H1 (cell line): ENCODE measurements at regions not wholly inside any gene's neighbourhood (a gene's known extent, or its start where the extent isn't known, plus 50 kb on each side); places are given as distances from the start of the nearest gene placed in this dataset.

Experiments
- CTCF ChIA-PET: fragments of 300-600 bp; sonication (Branson Sonifier 250); formaldehyde crosslinking; loops from one replicate; lab custom pipeline; 2021; ENCODE audit not compliant: partially characterized antibody; lab: Charles Lee
- POLR2A ChIA-PET: fragments of 300-600 bp; sonication (Branson Sonifier 250); formaldehyde crosslinking; loops from one replicate; lab custom pipeline; 2021; ENCODE audit warnings: inconsistent platforms; ENCODE audit not compliant: partially characterized antibody; lab: Charles Lee
- DNase-seq, 2 experiments: peaks; one replicate each; pipeline versions ENCODE4 v3.0.0 to v3.0.0-alpha.2; 2010 to 2022; ENCODE audit warnings: low spot score in 2 of 2, low read depth in 1 of 2, mixed read lengths in 1 of 2
- FAIRE-seq: peaks from 2 replicates; lab custom pipeline; 2011; peaks lifted over from hg19 to GRCh38; lab: Jason Lieb, UNC
- H2AFZ ChIP-seq: 2 replicates; pipeline ENCODE4 v1.8.1; 2012; ENCODE audit warnings: low read length, inconsistent platforms
- H2AK5ac ChIP-seq: 2 replicates; pipeline ENCODE4 v1.6.1; 2013; ENCODE audit warnings: low read depth, low read length
- H2BK120ac ChIP-seq: replicated peaks from 2 replicates; pipeline ENCODE3; 2013; ENCODE audit warnings: low read depth, low read length, inconsistent platforms
- H2BK12ac ChIP-seq: 2 replicates; pipeline ENCODE4 v1.6.1; 2013; ENCODE audit warnings: low read depth, low read length
- H2BK15ac ChIP-seq: 2 replicates; pipeline ENCODE4 v1.6.1; 2013; ENCODE audit warnings: low read length
- H2BK20ac ChIP-seq: 2 replicates; pipeline ENCODE4 v1.6.1; 2013; ENCODE audit warnings: low read length
- H2BK5ac ChIP-seq: 2 replicates; pipeline ENCODE4 v1.6.1; 2013; ENCODE audit warnings: low read depth, low read length
- H3K14ac ChIP-seq: 2 replicates; pipeline ENCODE4 v1.6.1; 2013; ENCODE audit warnings: inconsistent platforms; ENCODE audit not compliant: insufficient read length
- H3K18ac ChIP-seq: 2 replicates; pipeline ENCODE4 v1.6.1; 2013; ENCODE audit warnings: low read length; ENCODE audit errors: extremely low read depth
- H3K23ac ChIP-seq: 2 replicates; pipeline ENCODE4 v1.6.1; 2013; ENCODE audit warnings: inconsistent platforms; ENCODE audit not compliant: insufficient read length
- H3K23me2 ChIP-seq: 2 replicates; pipeline ENCODE4 v1.6.1; 2013; ENCODE audit warnings: low read depth, low read length
- H3K27ac ChIP-seq: 2 replicates; pipeline ENCODE4 v1.6.1; 2011; ENCODE audit warnings: low read depth, low read length, inconsistent platforms
- H3K27me3 ChIP-seq, 4 experiments: replicated peaks in 1 of 4; 1 replicate in 1 of 4; 2 replicates in 3 of 4; pipeline versions ENCODE4 v1.6.1 to v1.8.1; 2011 to 2013; ENCODE audit warnings: low read length in 3 of 4, mild to moderate bottlenecking in 3 of 4, inconsistent platforms in 2 of 4, mixed read lengths in 2 of 4, moderate library complexity in 1 of 4; ENCODE audit not compliant: control insufficient read depth in 3 of 4, insufficient read depth in 3 of 4; ENCODE audit errors: extremely low read depth in 1 of 4
- H3K36me3 ChIP-seq, 4 experiments: 2 replicates each; pipeline versions ENCODE4 v1.6.1 to v1.8.1; 2011 to 2013; ENCODE audit warnings: mild to moderate bottlenecking in 4 of 4, low read length in 3 of 4, moderate library complexity in 2 of 4, control low read depth in 1 of 4, inconsistent platforms in 1 of 4; ENCODE audit not compliant: insufficient read depth in 4 of 4, control insufficient read depth in 2 of 4
- H3K4ac ChIP-seq: replicated peaks from 2 replicates; pipeline ENCODE3; 2013; ENCODE audit warnings: low read length, low read depth, mixed read lengths, inconsistent platforms; ENCODE audit not compliant: insufficient read length
- H3K4me1 ChIP-seq, 4 experiments: replicated peaks in 1 of 4; 1 replicate in 1 of 4; 2 replicates in 3 of 4; pipeline versions ENCODE4 v1.6.1 to v1.8.1; 2011 to 2013; ENCODE audit warnings: low read length in 3 of 4, inconsistent platforms in 2 of 4, mixed read lengths in 1 of 4; ENCODE audit not compliant: insufficient read depth in 4 of 4, control insufficient read depth in 3 of 4
- H3K4me2 ChIP-seq, 2 experiments: 2 replicates each; pipeline versions ENCODE4 v1.6.1 to v1.8.1; 2011 to 2013; ENCODE audit warnings: low read depth in 2 of 2, low read length in 2 of 2, control low read depth in 1 of 2, inconsistent platforms in 1 of 2, mild to moderate bottlenecking in 1 of 2; ENCODE audit not compliant: insufficient read depth in 1 of 2
- H3K4me3 ChIP-seq, 4 experiments: fragments of 200-600, 300-600 bp in 1 of 4; sonication (generic), shearing (Covaris generic), sonication (Bioruptor Twin) in 1 of 4; 2 replicates each; pipeline versions ENCODE4 v1.5.1 to v1.8.1; 2011 to 2016; ENCODE audit warnings: low read length in 4 of 4, low read depth in 3 of 4, control low read depth in 2 of 4, inconsistent platforms in 2 of 4, mild to moderate bottlenecking in 2 of 4, mixed read lengths in 1 of 4, moderate library complexity in 1 of 4; ENCODE audit not compliant: insufficient read depth in 2 of 4; ENCODE audit errors: extremely low read depth in 1 of 4
- H3K56ac ChIP-seq: replicated peaks from 2 replicates; pipeline ENCODE3; 2013; ENCODE audit warnings: low read depth, mild to moderate bottlenecking, mixed read lengths, low read length, inconsistent platforms; ENCODE audit not compliant: insufficient read length
- H3K79me1 ChIP-seq: 2 replicates; pipeline ENCODE4 v1.6.1; 2013; ENCODE audit warnings: low read depth, low read length, control low read depth
- H3K79me2 ChIP-seq, 2 experiments: 2 replicates each; pipeline versions ENCODE4 v1.6.1 to v1.8.1; 2012 to 2013; ENCODE audit warnings: low read length in 2 of 2, mild to moderate bottlenecking in 2 of 2, inconsistent platforms in 1 of 2; ENCODE audit not compliant: insufficient read depth in 2 of 2, control insufficient read depth in 1 of 2
- H3K9ac ChIP-seq, 4 experiments: replicated peaks in 1 of 4; 1 replicate in 1 of 4; 2 replicates in 3 of 4; pipeline versions ENCODE4 v1.6.1 to v1.8.1; 2011 to 2013; ENCODE audit warnings: low read depth in 3 of 4, low read length in 3 of 4, control low read depth in 2 of 4, mild to moderate bottlenecking in 2 of 4, moderate library complexity in 2 of 4, inconsistent platforms in 1 of 4; ENCODE audit errors: extremely low read depth in 1 of 4
- H3K9me3 ChIP-seq, 2 experiments: 2 replicates each; pipeline versions ENCODE4 v1.6.1 to v1.8.1; 2012 to 2013; ENCODE audit warnings: mild to moderate bottlenecking in 2 of 2, moderate library complexity in 2 of 2, control low read depth in 1 of 2, inconsistent platforms in 1 of 2, low read depth in 1 of 2, low read length in 1 of 2, mixed read lengths in 1 of 2; ENCODE audit not compliant: insufficient read depth in 2 of 2
- H4K20me1 ChIP-seq, 2 experiments: replicated peaks in 1 of 2; 2 replicates each; pipeline versions ENCODE3 to v1.8.1; 2011 to 2013; ENCODE audit warnings: inconsistent platforms in 2 of 2, low read length in 2 of 2, mild to moderate bottlenecking in 1 of 2; ENCODE audit not compliant: insufficient read depth in 2 of 2, control insufficient read depth in 1 of 2
- H4K5ac ChIP-seq: 2 replicates; pipeline ENCODE4 v1.6.1; 2013; ENCODE audit warnings: low read length, low read depth, mixed read lengths, inconsistent platforms; ENCODE audit not compliant: insufficient read length
- H4K8ac ChIP-seq: 2 replicates; pipeline ENCODE4 v1.8.0; 2013; ENCODE audit warnings: mild to moderate bottlenecking, moderate library complexity, low read length, inconsistent platforms; ENCODE audit not compliant: insufficient read depth; ENCODE audit errors: extremely low read depth
- H4K91ac ChIP-seq: replicated peaks from 2 replicates; pipeline ENCODE3; 2013; ENCODE audit warnings: low read length, mixed read lengths, inconsistent platforms; ENCODE audit not compliant: insufficient read length
- EZH2 ChIP-seq: fragments of 200-600 bp; sonication (generic); IDR thresholded peaks from 2 replicates; pipeline ENCODE4 v1.7.1; 2012; ENCODE audit warnings: low read depth, mild to moderate bottlenecking, moderate library complexity, low read length, inconsistent platforms; ENCODE audit not compliant: severe bottlenecking
- GABPA ChIP-seq: IDR thresholded peaks from 2 replicates; pipeline ENCODE4 v1.6.1; 2011; ENCODE audit warnings: mild to moderate bottlenecking, low read length, moderate library complexity, borderline replicate concordance; ENCODE audit not compliant: insufficient read depth
- HDAC2 ChIP-seq, 2 experiments: fragments of 300-600 bp in 1 of 2; sonication (generic) in 1 of 2; IDR thresholded peaks; 2 replicates each; pipeline ENCODE4 v1.6.1; 2011 to 2012; ENCODE audit warnings: low read depth in 2 of 2, low read length in 2 of 2, mild to moderate bottlenecking in 2 of 2, moderate library complexity in 2 of 2, borderline replicate concordance in 1 of 2, inconsistent platforms in 1 of 2
- HDAC6 ChIP-seq: IDR thresholded peaks from one replicate; pipeline ENCODE4 v1.7.1; 2012; ENCODE audit warnings: low read depth, mild to moderate bottlenecking, inconsistent platforms, low read length, moderate library complexity
- SAP30 ChIP-seq: fragments of 300-600 bp; sonication (generic); IDR thresholded peaks from 2 replicates; pipeline ENCODE4 v1.7.1; 2012; ENCODE audit warnings: low read length, moderate library complexity, mild to moderate bottlenecking, inconsistent platforms; ENCODE audit not compliant: insufficient read depth, insufficient replicate concordance
- TF ChIP-seq, protein P1 (sequence below): IDR thresholded peaks from 2 replicates; pipeline ENCODE4 v1.6.1; 2011; ENCODE audit warnings: low read length, improper control_type of control experiment

DNA sequence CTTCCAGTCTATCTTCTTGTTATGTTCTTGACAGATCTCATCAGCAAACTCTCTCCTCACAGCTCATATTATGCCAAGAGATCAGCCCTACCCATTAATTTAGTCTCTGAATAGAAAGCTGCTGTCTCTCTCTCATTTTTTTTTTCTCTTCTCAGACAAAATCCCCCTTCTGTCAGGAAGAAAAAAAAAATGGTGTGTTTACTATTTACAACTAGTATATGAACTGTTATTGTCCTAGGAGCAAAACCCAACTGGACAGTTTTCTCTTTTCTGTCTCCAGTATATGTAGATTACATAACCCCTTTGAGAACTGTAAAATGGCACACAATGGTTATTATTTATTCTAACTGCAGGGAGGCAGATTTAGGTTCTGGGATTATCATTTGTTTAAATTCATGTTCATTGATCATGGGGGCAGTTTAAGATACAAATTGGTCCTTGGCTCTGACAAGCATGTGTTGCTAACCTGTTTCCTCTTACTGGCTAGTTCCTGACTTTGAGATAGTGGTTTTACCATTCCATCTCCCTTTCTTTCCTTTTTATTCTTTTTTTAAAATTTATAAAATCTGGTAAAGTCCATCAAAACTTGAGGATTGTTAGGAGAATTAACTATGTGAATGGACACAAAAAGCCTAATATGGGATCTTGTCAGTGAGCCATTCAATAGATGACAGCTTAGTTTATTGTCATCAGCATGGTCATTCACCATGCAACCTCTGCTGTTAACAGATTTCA lies 210.0 kb upstream of the PAPPA start:
- Histone ChIP-seq H2BK20ac (peak overlapping the region; percentile 24; the same call in 1 of the 2 replicates), H3K56ac (no peak overlapping the region), H4K20me1 (no peaks in the 10 kb centered on the region), H3K23me2 (no peaks in the 10 kb centered on the region), H2BK15ac (no peak overlapping the region), H3K18ac (no peak overlapping the region), H4K5ac (no peak overlapping the region), H2BK12ac (no peak overlapping the region), H2BK5ac (peak overlapping the region; percentile 82; the same call in 1 of the 2 replicates), H4K91ac (peak overlapping the region; percentile 29), H2AFZ (peak overlapping the region; percentile 74; the same call in 1 of the 2 replicates), H3K4ac (no peak overlapping the region), H3K9me3 (no peaks in the 10 kb centered on the region), H3K27me3 (no peaks in the 10 kb centered on the region), H3K14ac (no peak overlapping the region), H3K4me3 (no peak overlapping the region), H3K23ac (no peak overlapping the region), H4K8ac (no peak overlapping the region), H3K79me2 (no peaks in the 10 kb centered on the region), H3K79me1 (no peaks in the 10 kb centered on the region), H3K9ac (no peak overlapping the region), H2AK5ac (no peak overlapping the region), H2BK120ac (peak overlapping the region; percentile 65), H3K27ac (no peak overlapping the region), H3K4me1 (peaks cover 0 to 2% (median 0%) of the 10 kb centered on the region in 4 experiments; a peak in 1 of 7 replicates), H3K36me3 (no peaks in the 10 kb centered on the region), H3K4me2 (no peak overlapping the region)
- DNase-seq, result no peak
- FAIRE-seq, result no peak
- TF ChIP-seq HDAC2 (IDR thresholded peaks at IDR 0.05; ENCODE audit: borderline replicate concordance in 1 of 2, low read depth in 2 of 2, low read length in 2 of 2), result no peak
- TF ChIP-seq EZH2, result no peak
- TF ChIP-seq GABPA, result no peak
- no peak for TF ChIP-seq HDAC6
- no peak for TF ChIP-seq SAP30
- TF ChIP-seq, protein P1, sequence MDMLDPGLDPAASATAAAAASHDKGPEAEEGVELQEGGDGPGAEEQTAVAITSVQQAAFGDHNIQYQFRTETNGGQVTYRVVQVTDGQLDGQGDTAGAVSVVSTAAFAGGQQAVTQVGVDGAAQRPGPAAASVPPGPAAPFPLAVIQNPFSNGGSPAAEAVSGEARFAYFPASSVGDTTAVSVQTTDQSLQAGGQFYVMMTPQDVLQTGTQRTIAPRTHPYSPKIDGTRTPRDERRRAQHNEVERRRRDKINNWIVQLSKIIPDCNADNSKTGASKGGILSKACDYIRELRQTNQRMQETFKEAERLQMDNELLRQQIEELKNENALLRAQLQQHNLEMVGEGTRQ, result no peak
- POLR2A ChIA-PET, result no interaction called here
- CTCF ChIA-PET, result interaction anchor here (0.5 to 1.5 kb wide), 2 partner anchors 10 to 66 kb away, joined by 3 to 5 read pairs; no protein-coding TSS in a partner anchor
